GM19372 (cell line): ENCODE measurements at regions not wholly inside any gene's neighbourhood (a gene's known extent, or its start where the extent isn't known, plus 50 kb on each side); places are given as distances from the start of the nearest gene placed in this dataset.

Source experiments
- ATAC-seq: cut with Tn5 transposase; IDR thresholded peaks from one replicate; pipeline ENCODE4 v1.9.1; 2021; ENCODE audit warnings: mild to moderate bottlenecking, low read depth, moderate library complexity; ENCODE audit not compliant: unreplicated experiment

DNA sequence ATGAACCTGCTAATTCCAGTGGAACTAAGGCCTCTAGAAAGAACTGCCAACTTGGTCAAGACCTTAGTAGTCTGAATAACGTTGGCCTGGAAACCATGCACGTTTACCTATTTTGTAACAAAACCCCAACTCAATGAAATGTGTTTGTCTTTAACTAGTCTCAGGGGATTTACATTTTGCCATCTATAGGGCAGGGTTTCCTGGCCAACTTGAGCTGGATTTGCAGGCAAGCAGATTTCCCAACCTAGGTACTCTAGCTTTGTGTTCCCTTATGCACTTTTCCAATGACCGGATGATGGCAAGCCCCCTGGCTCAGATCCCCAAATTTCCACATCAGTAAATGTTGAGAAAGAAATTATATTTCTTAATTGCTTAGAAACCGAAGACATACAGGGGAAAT, 114.5 kb downstream of the IRS2 start:
- no peak for ATAC-seq

DNA sequence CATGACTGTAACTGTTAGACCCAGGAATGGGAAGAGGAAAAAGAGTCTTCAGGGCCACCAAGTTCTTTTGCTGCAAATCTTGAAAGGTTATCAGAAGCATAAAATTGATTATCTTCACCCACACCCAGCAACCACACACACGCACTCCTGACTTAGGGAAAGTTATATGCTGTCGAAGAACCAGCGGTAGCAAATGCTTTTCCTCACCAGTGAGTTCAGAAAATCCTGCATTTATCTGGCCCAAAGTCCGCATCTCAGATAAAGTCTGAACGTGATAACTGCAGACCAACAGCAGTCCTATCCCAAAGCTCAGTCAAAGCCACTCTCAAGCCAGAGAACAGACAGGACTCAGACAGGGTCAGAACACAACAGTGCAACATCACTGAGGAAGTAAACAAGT, 115.6 kb downstream of the IRS2 start:
- no peak for ATAC-seq

DNA sequence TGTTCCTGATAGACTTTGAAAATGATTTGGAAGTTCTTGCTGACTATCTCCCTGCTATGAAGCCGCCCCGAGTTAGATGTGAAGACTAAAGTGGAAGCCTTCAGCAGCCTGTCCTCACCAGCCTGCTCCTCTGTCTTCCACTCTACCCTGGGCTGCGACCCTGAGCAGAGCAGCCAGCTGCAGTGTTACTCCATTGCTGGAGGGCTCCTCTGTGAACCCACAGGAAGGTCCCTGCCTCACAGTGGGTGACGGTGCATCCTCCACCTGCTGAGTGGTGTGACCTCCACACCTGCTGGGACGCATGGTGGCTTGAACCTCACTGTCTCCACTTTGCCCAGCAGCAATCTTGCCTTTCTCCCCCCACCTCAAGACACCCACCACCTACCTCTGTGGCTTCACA, 116.4 kb downstream of the IRS2 start:
- ATAC-seq = no peak

DNA sequence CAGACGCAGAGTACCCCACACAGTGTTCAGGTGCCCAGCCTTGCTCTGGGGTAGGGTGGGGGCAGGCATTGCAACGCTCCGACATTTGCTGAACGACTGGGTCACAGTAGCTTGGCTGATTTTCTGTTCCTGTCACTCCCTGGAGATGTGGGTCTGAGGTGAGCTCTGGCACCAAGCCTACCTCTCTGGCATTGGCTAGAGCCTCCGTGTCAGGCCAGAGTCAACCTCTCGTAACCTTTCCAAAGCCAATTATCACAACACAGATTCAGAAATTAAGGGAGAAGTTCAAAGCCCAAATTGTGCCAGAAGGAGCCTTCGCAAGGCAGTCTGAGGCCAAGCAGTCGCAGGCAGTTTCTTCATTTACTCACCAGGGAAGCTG, 117.2 kb downstream of the IRS2 start:
- ATAC-seq = no peak

DNA sequence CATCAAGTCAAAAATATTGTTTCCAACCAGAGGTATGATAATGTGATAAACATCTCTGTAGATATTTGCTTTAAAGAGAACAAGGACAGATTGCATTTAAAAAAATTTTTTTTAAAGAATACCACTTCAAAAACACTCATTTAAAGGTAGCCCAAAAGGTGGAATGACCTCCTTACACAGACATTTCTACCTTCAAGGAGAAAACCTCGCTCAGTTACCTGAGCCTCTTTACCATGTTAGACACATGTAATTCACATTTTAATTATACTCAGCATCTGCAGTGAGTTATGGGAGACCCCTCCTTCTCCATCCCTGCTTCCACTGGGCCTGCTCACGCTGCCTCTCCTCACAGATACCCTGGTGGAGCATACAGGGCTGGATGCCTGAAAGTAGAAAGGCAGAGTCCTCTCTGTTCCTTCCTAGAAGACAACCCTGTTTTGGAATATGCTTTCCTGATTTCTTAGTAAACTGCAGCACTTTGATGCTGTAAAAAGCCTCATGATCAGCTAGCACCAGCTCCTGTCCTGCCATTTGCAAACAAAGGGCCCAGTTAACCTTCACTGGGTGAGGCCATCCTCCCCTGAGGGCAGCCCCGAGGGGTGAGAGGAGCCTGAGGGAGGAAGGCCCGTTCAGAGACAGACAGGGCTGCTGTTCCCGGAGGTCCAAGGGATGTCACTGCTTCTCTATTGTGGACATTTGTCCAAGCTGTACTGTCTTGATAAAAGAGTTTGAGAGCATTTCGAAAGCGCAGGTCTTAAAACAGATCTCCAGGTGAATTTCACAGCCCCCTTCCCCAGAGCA, 117.8 kb downstream of the IRS2 start:
- ATAC-seq = no peak

DNA sequence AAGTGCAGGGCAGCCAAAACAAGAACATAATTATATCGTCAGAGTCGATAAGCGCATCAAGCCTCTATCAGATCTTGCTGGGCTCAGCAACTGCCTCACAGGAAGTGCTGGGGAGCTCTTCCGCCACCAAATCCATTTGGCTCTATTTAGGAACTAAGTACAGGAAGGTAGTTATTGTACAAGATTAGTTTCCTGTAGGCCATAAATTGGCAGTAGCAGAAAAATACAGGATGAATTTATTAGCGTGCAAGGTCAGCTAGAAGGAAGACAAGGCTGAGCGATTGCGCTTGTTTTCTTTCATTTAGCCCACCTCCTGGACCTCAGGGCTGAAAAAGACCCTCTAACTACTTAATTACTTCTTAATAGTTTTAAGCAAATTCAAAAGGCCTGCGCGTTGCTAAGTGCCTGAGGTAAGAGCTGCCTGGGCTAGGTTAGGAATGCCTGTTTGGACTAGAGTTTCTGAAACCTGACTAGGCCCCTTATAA, 118.5 kb downstream of the IRS2 start:
- ATAC-seq = no peak

DNA sequence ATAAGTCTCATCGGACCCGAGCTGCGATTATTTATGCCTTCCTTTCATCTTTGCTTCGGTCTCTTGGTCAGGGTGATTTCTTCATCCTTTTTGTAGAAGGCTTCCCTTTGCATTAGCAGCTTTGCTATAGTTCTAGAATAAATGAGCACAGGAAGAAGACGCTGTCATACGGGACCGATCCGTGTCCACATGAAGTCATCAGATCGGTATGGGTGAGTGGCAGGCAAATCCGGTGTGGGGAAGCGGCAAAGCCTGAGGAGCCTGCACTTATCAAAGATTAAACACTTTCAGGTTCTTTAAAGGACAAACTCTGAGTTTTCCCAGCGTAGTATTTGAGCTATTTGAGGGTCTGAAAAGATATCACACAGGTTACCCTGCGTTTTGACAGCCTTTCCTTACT, 119.3 kb downstream of the IRS2 start:
- no peak for ATAC-seq

DNA sequence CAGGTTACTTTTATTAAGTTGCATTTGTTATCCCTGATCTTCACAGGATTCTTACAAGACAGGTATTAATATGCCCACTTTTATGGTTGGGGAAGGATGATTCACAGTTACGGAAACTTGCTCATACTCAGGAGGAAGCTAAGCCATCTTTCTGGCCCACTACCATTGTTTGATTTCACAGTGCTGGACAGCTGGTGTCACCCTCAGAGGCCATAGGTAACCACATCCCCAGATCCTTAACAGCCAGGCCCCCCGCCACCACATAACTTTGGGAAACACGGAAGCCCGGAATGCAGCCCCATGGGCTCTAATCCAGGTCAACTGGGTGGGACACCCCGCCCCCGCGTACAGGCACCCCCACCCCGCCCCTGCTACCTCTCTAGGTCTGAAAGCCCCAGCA, 119.7 kb downstream of the IRS2 start:
- ATAC-seq = no peak

DNA sequence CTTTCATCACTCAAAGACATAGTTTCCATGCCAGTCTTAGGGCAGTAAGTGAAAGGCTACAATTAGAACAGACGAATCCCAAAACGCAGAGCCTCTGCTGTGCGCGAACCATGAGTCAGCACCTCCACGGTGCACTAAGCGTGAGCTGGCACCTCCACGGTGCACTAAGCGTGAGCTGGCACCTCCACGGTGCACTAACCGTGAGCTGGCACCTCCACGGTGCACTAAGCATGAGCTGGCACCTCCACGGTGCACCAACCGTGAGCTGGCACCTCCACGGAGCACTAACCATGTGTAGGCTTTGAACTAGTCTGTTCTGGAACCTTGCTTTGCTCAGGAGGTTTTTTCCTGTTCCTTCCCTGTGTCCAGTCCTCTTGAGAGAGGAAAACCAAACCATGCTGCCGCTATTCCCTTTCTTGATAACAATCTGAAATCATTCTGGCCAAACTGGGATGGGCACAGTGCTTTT, 120.6 kb downstream of the IRS2 start:
- no peak for ATAC-seq

DNA sequence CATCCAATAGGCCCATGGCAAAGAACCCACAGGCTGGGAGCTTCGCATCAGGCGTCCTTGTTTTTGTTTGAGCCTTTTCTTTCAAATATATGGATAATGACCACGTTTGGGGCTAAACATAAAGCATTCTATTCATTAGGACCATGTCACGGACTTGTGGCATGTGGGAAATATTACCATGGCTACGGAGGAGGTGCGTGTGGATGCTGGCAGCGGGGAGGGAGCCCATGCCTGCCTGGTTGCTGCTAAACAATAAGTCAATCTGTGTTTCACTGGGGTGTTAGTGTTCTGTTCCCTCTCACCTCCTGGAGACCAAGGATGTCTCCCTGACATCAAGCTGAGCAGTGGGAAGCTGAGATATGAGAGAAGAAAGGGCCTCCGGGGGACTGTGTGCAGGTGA, 121.1 kb downstream of the IRS2 start:
- no peak for ATAC-seq

DNA sequence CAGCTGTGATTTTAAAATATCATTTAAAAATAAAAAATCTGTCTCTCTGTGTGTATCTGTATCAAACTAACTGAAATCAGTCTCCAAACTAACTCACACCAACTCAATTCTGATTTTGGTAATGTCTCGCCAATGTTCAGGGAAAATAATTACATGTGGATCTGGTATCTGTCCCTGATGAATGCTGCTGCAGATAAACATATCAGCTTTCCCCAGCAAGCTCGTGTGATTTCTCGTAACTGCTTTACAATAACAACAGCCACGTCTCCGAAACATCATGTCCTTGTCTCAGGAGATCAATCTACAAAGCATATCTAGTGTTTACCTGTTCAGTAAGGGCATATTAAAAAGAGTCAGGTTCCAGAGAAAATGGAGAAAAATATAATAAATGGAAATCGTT, 129.0 kb downstream of the IRS2 start:
- no peak for ATAC-seq

DNA sequence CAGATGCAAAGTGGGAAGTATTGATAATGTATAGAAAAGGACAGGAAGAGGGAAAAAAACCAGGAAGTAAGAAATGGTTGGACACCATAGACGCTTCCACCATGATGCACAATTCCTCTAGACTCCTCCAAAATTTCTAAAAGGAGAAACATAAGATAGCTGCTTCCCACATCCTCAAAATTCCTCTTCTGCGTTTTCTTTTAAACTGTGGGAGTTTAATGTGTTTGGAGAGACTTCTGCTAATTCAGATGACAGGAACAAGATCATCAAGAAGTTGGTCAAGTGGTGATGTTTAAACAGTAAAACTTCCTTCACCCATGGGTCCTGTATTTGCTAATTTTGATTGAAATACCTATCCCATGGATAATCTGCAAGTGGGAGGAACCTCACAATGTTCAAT, 130.2 kb downstream of the IRS2 start:
- ATAC-seq = no peak

DNA sequence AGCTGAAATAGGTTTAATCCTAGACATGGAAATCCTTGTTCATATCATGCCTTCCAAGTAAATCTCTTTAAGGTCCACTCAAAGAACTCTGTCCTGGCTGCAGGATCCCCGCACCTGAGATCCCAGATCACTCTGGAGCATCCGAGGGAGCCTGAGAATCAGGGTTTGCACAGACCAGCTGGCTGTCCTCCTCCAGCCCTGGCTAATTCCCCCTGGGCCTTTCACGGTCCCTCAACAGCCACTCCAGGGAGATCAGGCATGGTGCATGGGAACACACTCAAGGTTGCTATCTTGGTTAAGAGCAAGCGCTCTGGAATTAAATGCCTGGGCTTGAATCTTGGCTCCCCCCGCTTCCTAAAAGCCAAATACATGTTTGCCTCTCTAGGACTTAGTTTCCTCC, 130.8 kb downstream of the IRS2 start:
- no peak for ATAC-seq

DNA sequence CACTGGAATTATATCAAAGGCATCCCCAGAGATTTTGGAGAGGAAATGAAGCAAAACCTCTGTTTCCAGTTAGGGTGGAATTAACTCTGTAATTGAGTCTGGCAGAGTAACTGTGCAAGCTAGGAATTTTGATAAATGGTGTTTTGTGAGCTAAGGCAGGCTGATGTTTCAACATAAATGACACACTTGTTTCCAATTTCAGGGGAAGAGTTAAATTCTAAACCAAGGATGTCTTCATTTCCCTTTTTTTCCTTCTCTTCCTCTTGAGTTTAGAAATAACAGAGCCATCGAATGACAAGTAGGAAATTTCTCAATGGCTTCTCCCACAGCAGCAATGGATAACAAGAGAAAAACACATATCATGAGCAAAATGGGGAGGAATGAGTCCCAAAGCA, 131.2 kb downstream of the IRS2 start:
- no peak for ATAC-seq

DNA sequence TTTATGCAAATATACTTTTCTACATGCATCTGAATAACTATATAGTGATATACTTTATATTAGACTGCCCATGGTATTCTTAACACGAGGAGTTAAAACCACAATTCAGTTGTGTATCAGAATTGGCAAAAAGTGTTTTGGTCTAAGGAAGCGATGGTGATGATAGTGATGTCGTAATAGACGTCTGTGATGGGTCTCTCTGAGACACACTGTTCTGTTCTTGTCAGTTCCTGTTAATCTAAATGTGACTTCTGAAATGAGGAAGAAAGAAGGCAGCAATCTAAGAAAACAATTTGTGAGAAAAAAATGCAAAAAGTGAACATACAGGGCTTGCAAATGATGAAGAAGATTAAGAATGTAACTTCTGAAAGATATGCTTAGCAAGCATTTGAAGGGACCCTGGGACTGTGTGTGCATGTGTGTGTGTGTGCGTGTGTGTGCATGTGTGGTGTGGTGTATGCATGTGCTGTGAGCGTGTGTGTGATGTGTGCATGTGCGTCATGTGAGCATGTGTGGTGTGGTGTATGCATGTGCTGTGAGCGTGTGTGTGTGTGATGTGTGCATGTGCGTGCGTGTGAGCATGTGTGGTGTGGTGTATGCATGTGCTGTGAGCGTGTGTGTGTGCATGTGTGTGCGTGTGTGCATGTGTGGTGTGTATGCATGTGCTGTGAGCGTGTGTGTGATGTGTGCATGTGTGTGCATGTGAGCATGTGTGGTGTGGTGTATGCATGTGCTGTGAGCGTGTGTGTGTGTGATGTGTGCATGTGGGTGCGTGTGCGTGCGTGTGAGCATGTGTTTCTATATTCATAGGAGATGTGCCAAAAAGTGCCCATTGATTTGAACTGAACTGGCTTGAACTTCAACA, 131.8 kb downstream of the IRS2 start:
- ATAC-seq = no peak

DNA sequence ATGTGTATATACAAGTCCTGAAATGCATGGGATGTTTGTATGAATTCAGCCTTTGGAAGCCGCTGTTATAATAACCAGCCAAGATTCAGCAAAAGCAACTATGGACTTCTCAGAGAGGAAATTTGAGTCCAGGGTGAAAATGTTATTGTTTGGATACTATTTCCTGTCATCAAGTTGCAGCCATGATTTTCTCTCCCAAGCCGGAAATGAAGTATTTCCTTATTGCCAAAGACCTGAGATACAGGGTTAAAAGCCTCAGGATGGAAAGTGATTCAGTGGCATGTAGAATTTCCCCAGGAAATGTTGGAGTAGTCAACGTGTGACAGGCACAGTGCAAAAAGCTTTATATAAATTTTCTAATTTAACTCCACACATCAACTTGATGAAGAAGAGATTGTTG, 133.9 kb downstream of the IRS2 start:
- no peak for ATAC-seq

DNA sequence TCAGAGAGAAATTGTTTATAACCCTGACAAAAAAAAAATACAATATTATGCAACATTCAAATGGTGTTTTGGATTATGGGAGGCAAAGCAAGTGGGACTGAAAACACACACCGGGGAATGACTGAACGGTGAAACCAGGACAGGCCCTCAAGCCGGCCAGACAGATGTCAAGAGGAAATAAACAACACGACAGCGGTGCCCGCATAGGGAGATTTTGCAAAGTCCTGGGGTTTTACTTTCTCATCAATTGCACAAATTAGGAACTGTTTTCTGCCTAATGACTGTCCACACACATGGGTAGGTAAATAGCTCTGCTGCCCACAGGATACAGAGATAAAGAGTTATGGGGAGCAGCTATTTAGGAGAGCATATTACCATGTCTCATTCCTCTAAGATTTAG, 134.5 kb downstream of the IRS2 start:
- ATAC-seq = no peak

DNA sequence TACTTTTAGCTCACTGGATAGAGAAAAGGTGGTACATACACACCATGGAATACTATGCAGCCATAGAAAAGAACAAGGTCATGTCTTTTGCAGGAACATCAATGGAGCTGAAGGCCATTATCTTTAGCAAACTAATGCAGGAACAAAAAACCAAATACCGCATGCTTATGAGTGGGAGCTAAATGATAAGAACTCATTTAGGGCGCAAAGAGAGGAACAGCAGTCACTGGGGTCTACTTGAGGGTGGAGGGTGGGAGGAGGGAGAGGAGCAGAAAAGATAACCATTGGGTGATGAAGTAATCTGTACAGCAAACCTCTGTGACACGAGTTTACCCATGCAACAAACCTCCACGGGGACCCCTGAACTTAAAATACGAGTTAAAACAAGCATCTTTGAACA, 135.1 kb downstream of the IRS2 start:
- no peak for ATAC-seq

DNA sequence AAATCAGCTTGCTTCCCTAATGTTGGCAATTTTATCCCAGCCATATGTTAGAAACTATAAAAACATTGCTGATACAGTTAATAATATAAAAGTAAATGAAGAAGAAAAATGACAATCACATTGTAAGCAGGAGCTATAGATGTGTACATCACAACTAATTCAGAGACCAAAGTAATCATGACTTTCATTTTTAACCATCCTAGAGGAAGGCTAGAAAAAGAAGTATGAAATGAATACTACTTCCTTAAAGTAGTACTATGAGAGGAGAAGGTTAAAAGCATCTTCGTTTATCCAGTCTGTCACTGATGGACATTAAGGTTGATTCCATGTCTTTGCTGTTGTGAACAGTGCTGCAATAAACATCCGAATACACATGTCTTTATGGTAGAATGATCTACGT, 135.5 kb downstream of the IRS2 start:
- no peak for ATAC-seq

DNA sequence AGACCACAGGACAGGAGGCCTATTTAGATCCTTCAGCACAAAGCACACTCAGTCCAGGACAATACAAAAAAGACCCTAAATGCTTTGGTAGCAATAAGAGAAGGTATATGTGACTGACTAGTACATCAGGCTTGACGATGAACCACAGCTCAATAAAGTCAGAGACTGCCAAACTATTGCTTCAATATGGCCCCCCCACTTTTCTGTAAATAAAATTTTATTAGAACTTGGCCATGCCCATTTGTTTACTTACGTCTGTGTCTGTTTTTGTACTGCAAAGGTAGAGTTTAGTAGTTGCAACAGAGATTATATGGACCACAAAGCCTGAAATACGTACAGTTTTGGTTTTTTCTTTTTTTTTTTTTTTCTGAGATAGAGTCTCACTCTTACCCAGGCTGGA, 136.7 kb downstream of the IRS2 start:
- no peak for ATAC-seq

DNA sequence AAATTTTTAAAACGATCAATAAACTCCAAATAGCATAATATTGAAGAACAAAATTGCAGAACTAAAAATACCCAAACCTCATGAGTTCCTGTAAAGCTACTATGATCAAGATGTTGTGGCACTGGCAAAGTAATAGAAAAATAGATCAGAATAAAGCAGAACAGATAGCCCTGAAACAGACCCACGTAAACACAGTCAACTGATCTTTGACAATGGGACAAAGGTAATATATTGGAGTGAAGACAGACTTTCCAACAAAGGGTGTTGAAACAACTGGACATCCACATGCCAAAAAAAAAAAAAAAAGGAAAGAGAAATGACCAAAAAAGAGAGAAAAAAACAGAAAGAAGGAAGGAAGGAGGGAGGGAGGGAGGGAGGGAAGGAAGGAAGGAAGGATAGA, 138.7 kb downstream of the IRS2 start:
- no peak for ATAC-seq

DNA sequence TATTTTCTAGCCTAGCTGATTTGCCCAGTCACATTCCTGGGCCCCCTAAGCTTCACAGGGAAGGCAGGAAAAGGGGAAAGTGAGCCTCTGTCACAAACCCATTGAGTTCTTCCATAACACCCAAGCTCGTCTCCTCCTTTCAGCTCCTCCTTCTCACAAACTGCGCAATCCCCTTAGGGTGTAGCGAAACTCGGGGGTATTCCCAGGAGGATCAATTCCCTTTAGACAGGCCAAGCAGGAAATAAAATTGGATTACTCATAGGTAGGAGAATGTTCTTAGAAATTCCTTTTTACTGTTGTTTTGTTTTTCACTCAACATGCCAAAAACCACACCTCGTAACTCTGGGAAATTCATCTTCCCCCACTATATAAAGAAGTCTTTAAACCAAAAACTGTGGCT, 139.3 kb downstream of the IRS2 start:
- no peak for ATAC-seq
